IPS-NIHi7 (cell line): ENCODE measurements at regions not wholly inside any gene's neighbourhood (a gene's known extent, or its start where the extent isn't known, plus 50 kb on each side); places are given as distances from the start of the nearest gene placed in this dataset.
A peak's percentile ranks its signal among the peaks of the same experiment; 100 is the strongest.

Experiments
- DNase-seq: peaks from one replicate; pipeline ENCODE4 v3.0.0; 2012; ENCODE audit warnings: mixed read lengths; ENCODE audit errors: extremely low spot score

GRCh38 chr20:16678779-16679178 lies 51.0 kb upstream of the SNRPB2 start:
- DNase-seq = no peak

- no peak for DNase-seq
These were observed 52.9 kb upstream of the SNRPB2 start for GRCh38 chr20:16676891-16677290.

- DNase-seq = no peak
These were observed 54.7 kb upstream of the SNRPB2 start for GRCh38 chr20:16675001-16675564.

GRCh38 chr20:16674243-16674642 lies 55.6 kb upstream of the SNRPB2 start:
- DNase-seq = no peak

- DNase-seq = no peak
These were observed 57.5 kb upstream of the SNRPB2 start for GRCh38 chr20:16672299-16672698.

GRCh38 chr20:16671753-16672152 lies 58.1 kb upstream of the SNRPB2 start:
- no peak for DNase-seq

GRCh38 chr20:16666272-16666671 lies 63.6 kb upstream of the SNRPB2 start:
- no peak for DNase-seq

GRCh38 chr20:16664020-16664419 lies 65.8 kb upstream of the SNRPB2 start:
- no peak for DNase-seq

GRCh38 chr20:16662467-16662866 lies 67.4 kb upstream of the SNRPB2 start:
- no peak for DNase-seq

GRCh38 chr20:16661756-16662155 lies 68.1 kb upstream of the SNRPB2 start:
- DNase-seq = no peak

- no peak for DNase-seq
These were observed 74.8 kb upstream of the SNRPB2 start for GRCh38 chr20:16654858-16655535.

- no peak for DNase-seq
These were observed 76.6 kb upstream of the SNRPB2 start for GRCh38 chr20:16653266-16653665.

GRCh38 chr20:16647875-16648597 lies 74.8 kb upstream of the KIF16B start:
- no peak for DNase-seq

- DNase-seq = no peak
These were observed 68.3 kb upstream of the KIF16B start for GRCh38 chr20:16641511-16642023.

- no peak for DNase-seq
These were observed 66.0 kb upstream of the KIF16B start for GRCh38 chr20:16639027-16639941.

- no peak for DNase-seq
These were observed 64.5 kb upstream of the KIF16B start for GRCh38 chr20:16637797-16638196.

GRCh38 chr20:16626849-16627248 lies 53.6 kb upstream of the KIF16B start:
- no peak for DNase-seq

GRCh38 chr20:16624106-16624505 lies 50.9 kb upstream of the KIF16B start:
- peak; percentile 24 for DNase-seq
